ENCODE measurements at regions not wholly inside any gene's neighbourhood (a gene's known extent, or its start where the extent isn't known, plus 50 kb on each side); places are given as distances from the start of the nearest gene placed in this dataset.
"Not testable (repeated sequence)": the region's sequence is repeated elsewhere in the genome, so short reads cannot be mapped to it uniquely, and the experiment has no call there.

DNA sequence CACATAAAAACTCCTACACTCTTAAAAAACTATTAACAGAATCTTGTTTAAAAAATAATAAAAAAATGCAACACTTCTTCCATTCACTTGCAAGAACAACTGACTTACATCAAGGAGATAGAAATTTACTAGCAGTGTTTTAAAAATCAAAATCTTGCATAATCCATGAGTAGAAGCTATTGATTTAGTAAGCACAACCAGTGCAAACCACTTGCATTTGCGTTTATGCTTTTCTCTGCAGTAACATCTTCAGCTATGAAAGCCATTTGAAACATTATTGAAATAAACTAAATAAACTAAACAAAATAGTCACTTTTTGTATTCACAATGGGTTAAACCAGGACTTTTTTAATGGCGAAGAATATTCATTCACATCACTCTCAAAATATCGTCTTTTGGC is 389.2 kb upstream of the EMCN start:
- DNase-seq (ENCODE audit: low read depth) = no peak

DNA sequence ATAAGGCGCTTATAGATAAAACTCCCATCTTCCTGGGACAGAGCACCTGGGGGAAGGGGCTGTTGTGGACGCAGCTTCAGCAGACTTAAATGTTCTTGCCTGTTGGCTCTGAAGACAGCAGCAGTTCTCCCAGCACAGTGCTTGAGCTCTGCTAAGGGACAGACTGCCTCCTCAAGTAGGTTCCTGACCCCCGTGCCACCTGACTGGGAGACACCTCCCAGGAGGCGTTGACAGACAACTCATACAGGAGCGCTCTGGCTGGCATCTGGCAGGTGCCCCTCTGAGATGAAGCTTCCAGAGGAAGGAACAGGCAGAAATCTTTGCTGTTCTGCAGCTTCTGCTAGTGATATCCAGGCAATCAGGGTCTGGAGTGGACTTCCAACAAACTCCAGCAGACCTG is 383.1 kb upstream of the EMCN start:
- DNase-seq (ENCODE audit: low read depth) = not testable (repeated sequence)

DNA sequence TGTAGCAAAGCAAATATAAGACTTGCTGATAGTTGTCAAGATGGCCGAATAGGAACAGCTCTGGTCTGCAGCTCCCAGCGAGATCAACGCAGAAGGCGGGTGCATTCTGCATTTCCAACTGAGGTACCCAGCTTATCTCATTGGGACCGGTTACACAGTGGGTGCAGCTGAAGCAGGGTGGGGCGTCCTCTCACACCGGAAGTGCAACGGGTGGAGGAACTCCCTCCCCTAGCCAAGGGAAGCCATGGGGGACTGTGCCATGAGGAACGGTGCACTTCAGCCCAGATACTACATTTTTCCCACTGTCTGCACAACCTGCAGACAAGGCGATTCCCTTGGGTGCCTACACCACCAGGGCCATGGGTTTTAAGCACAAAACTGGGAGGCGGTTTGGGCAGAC is 382.3 kb upstream of the EMCN start:
- no peak for DNase-seq (ENCODE audit: low read depth)

DNA sequence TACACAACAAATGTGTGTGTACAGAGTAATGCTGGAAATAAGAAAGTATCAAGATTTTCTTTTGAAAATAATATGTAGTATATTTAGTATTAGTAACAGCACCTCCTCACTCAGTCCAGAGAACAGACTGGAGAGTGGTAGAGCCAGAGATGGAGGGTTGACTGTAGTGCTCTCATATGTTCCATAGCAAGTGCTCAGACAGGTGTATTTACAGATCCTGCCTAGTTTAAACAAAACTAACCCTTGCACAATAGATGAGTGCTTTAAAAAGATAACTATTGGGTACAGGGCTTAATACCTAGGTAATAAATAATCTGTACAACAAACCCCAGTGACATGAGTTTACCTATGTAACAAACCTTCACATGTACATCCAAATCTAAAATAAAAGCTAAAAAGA is 381.0 kb upstream of the EMCN start:
- DNase-seq (ENCODE audit: low read depth) = no peak

DNA sequence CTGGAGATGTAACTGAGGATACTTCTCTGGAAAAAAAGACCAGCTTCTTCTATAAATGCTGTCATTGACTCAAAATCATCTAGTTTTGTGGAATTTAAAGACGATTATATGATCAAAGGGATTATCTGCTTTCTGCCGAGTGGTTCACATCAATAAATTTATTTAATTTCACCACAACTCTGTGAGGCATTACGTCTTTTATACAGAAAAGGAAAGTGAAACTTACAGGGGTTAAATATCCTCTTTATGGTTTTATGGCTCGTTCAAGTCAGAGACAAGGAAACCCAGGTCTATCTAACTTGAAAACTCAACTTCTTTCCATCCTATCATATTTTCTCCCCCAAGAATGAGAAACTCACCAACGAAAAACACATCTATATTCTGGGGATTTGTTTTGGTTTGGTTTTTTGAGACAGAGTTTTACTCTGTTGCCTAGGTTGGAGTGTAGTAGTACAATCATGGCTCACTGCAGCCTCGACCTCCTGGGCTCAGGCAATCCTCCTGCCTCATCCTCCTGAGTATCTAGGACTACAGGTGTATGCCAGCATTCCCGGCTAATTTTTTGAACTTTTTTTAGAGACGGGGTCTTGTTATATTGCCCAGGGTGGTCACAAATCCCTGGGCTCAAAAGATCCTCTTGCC is 377.9 kb upstream of the EMCN start:
- no peak for DNase-seq (ENCODE audit: low read depth)

DNA sequence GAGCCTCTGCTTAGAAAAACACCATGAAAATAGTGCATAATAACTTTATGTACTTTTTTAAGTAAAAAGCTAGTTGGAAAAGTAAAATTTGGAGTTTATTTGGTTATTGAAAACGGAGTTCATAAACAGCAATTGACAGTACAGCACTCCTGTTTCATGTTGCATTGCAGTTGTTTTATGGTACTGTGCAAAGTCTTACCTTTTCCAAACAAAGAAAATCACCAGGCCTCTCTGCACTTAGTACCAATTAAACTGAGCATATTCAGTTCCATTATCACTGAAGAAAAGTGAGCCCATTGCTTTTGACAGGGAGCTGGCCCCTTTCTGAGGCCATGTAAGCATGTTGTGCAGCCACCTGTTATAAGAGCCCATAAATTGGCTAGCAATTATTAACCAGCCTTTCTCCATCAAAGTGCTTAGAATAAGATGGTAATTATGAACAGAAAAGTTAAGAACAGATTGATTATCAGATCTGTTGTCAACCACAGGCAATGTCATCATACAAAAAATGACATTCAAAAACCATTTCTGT is 376.6 kb upstream of the EMCN start:
- no peak for DNase-seq (ENCODE audit: low read depth)

DNA sequence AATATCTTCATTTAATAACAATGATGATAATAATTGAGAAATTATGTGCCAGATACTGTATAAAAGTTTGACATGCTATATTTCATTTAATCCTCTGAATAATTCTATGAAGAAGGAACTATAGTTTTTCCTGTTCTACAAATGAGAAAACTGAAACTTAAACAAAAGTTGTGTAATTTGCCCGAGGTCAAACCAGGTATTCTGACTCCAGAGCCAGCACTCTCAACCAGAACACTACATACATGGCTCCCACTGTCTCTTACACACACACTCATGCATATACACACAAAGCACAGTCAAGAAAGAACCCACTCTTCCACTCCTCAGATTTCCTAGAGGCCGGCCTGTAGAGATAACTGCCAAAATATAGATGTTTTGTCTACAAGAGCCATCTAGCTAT is 374.0 kb upstream of the EMCN start:
- no peak for DNase-seq (ENCODE audit: low read depth)

DNA sequence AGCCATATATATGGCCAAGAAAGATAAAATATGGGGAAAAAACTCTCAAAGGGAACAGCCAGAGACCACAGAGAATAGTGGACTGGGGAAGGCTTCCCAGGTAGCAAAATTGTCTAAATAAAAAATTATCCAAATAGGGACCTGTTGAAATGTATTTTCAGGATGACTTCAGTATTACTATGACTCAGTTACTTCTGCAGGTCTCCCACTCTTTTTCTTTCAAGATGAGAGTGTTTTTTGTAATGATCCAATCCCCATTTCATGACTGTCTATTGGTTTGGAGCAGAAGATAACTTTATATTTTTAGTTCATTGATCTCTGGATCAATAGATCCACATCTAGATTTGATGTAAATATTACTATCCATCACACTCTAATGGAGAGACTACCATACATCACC is 372.1 kb upstream of the EMCN start:
- no peak for DNase-seq (ENCODE audit: low read depth)

DNA sequence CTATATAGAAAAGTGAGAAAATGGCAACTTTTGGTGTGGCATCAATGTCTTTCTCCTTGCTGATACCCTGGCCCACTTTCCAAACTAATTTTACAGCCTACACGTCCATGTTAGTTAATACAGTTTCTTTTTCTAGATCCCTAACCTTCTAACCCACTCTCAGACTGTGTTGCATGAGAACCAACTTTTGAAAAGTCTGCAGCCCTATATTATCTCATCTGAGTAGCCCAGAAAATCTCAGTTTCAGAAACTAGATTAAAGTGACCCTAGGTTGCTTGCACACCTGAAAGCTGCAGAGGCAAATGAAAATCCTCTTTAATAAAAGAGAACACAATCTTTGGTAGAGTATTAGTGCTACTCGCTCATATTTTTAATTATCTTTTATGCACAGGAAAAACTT is 371.6 kb upstream of the EMCN start:
- no peak for DNase-seq (ENCODE audit: low read depth)

DNA sequence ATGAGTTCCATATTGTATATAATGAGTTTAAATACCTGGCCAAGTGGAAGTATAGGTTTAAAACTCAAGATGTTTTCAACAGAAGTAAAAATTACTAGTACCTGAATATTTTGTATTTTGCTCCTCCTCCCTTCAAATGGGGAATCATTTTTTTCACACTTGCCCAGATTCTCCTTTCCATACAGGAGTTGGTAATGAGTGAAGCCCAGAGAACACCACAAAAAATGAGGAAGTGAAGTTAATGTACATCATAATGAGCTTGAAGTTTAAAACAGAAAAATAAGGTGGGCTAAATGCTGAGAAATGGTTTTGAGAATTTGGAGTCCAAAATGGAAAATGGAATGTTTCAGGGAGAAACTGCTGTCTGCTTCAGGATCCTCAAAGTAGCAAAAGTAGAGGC is 364.8 kb upstream of the EMCN start:
- no peak for DNase-seq (ENCODE audit: low read depth)

DNA sequence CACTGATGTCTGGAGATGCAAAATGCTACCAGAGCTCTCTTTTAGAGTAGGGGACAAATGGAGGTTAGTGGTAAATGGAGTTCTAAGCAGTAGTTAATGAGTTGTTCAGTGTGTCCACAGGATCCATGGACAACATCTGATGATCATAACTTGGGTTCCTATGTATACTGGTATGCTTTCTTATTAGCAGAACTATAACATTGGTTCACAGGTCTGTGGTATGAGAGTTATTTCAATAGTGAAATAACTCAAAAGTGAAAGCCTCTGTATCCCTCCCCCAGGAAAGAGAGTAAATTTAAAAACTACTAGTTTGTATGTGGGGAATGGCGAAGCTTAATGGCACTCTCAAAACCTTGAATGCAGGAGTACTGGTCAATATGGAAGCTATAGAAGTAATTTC is 363.5 kb upstream of the EMCN start:
- DNase-seq (ENCODE audit: low read depth) = no peak

DNA sequence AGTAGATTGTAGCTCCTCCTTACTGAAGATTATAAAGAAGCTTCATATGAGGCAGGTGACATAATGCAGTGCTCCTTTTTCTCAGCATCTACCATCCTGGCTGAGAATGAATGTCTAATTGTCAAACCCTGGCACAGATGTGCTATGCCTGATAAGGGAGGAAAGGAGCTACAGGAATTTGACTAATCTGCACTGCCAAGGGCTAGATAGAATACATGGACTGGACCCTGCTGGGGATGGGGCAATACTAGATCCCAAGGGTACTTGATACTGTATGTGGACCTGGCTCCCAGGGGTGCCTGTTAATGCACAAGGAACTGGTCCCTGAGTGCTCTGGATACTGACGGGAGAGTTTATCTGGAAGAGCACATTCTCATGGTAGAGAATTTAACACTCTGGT is 362.2 kb upstream of the EMCN start:
- DNase-seq (ENCODE audit: low read depth) = no peak

DNA sequence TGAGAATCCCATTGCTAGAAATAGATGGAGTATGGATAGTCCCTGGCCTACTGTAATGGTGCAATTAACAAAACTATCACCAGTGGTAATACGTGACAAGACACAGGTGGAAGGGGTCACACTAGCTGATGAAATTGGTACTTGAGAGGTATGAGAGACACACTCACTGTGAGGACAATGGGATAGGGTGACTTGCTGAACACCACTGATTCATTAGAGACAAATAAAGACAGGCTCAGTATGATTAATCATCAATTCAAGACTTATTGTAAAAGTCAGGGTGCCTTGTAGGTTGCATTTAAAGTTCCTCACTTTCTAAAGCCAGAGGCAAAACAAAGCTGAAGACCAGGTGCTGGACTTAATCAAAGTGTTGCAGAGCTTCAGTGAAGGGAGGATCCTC is 361.6 kb upstream of the EMCN start:
- no peak for DNase-seq (ENCODE audit: low read depth)

DNA sequence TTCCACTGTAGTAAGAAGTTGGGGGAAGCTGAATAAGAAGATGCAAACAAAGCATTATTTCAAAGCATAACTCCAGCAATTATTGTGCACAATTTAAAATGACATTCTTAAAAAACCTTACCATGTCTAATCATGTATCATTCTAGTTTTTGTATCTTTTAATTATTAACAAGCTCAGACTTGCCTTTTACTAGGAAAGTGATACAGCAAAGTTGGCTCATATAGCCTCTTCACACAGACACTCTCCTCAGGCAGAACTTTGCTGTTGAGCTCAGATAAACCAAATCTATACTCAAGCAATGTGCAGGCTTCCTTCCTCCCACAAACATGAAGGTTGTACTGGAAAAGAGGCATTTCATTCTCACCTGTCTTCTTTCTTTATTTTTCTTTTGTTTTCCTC is 358.7 kb upstream of the EMCN start:
- no peak for DNase-seq (ENCODE audit: low read depth)

DNA sequence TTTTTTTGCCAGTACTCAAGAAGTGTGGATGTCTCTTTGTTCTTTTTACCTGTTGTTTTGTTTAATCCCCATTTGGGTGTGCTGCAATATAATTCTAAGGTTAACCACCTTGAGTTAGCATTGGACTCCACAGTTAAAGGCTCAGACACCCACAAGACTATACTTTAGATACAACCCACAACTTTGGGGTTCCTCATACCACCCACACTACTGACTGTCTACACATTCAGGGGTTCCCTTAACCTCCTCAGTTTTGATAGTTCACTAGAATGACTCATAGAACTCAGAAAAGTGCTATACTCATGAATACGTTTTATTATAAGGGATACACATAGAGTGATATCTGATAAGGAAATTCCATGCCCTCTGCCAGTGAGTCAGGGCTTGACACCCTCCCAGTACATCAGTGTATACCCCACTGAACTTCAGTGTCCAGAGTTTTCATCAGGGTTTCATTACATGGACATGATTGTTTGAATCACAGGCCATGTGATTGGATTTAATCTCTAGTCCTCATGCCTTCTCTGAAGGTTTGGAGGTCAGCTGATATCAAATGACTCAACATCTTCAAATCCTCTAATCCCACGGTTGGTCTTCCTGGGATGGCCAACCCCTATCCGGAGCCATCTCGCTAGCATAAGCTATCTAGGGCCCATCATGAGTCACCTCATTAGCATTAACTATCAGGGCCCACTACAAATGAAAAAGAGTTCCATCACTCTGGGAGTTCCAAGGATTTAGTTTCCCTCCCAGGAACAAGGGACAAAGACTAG is 357.7 kb upstream of the EMCN start:
- no peak for DNase-seq (ENCODE audit: low read depth)

DNA sequence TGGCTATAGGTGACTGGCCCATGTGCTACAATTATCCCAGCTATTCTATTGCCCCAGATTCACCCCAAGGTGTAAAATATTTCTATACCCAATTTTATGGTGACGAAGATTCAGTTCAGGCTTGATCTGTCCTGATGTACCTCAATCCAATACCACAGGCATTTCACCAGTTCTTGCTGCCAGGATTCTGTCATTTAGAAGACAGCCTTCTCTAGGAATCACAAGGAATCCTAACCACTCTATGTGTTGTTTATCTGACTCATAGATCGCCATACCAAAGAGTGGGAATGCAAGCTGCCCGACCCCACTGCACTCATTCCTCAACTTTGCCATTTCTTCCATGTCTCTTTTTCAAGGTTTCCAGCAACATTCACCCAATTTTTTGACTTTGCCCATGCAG is 355.0 kb upstream of the EMCN start:
- DNase-seq (ENCODE audit: low read depth) = no peak

DNA sequence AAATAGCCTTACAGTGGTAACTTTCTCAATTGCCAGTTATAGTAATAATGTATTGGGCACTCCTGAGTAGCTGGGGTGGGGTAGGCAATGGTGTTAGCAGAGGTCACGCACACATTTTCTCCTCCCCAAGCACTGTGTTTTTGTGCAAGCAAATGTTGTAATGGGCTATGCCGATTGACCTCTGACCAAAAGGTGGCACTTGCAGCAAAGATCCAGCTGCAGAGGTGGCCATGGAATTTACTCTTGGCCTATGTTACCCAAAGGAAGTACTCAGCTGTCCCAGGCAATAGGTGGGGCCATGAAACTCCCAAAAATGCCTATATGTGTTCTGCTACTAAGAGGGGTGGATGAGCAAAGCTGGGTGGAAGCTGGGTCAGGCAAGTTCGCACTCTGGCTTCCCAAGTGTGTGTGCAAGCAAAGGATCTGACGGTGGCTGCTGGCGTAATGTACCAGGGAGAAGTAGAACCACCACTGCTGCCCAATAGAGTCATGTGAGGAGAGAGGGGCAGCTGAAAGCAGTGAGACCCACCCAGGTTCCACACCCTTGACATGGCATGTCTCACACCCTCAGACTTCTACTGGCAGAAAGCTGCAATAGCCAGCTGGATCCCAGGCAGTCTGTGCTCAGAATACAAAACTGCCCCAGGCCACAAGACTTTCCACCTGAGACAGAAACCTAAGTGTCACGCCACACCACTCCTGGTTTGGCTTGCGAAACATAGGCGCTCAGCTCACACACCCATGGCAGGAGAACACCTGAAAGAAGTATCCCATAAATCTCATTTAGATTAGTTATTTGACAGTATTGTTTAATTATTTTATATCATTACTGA is 353.3 kb upstream of the EMCN start:
- no peak for DNase-seq (ENCODE audit: low read depth)

DNA sequence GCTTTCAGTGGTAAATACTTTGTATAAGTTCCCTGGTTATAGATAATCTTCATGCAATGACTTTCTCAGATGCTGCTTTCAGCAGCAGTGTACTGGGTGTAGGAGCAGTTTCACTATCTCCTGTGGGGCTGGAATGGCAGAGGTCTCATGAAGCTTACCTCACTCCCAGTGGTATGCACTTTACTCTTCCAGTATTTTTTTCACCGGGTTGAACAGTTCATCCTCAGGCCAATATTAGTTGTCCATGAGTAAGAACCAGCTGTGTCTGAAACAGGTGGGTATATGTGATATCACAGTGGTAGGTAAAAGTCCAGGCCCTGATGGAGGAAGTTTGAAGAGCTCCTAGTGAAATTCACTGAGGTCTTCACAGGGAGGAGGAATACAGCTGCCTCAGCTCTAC is 351.5 kb upstream of the EMCN start:
- no peak for DNase-seq (ENCODE audit: low read depth)

DNA sequence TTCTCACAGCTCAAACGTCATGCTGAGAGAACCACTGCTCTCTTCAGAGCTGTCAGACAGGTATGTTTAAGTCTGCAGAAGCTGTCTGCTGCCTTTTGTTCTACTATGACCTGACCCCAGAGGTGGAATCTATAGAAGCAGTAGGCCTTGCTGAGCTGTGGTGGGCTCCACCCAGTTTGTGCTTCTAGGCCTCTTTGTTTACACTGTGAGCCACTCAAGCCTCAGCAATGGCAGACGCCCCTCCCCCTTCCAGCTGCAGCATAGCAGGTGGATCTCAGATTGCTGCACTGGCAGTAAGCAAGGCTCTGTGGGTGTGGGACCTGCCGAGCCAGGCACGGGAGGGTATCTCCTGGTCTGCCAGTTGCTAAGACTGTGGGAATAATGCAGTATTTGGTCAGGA is 350.5 kb upstream of the EMCN start:
- DNase-seq (ENCODE audit: low read depth) = not testable (repeated sequence)

DNA sequence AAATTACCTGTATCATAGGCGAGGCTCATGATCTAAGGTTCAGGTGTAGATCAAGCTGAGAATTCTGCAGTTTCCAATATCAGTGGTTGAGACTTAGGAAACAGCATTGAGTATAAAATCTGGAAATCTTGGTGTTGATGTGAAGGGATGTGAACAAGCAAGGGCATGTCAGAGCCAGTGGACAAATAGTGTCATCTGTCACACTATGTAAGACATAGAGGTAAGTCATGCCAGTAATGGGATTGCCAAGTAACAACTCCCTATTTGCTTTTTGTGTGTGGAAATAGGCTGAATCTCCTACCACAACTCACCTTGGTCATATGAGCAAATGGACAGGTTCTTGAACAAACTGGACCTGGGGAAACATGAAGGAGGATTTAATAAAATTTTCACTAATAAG is 334.5 kb upstream of the EMCN start:
- DNase-seq (ENCODE audit: low read depth) = no peak

DNA sequence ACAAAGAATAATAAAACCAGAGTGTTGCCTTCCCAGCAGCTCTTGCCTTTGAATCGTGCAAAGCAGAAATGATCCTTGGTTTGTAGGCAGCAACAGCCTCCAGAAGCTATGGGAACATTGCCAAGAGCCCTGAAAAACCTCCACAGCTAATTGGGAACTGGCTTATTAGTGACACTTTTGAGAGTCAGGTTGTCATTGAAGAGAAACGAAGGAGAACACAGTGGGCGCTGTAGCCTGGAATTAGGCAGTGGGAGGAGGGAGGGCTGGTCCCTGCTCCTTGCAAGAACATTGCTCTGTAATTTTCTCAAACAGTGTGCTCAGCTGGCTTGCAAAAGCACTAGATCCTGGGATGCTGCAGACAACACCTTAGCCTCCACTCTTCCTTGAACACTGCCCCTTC is 331.5 kb upstream of the EMCN start:
- no peak for DNase-seq (ENCODE audit: low read depth)

DNA sequence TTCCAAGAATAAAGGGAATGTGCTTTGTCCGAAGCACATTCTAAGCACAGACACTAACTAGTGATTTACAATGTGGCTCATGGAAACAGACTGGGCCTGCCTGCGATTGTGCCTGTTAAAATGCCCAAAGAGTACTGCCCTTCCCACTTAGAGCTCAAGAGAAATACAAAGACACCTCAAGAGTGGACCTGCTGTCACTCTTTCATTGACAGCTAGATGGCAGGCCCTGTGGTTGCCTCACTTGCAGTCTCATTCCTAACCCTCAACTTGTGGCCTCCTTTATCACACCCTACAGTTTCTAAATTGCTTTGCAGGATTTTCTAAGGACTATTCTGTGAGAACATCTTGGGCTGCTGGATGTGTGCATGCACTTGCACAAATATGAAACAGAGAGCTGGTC is 331.0 kb upstream of the EMCN start:
- DNase-seq (ENCODE audit: low read depth) = no peak

DNA sequence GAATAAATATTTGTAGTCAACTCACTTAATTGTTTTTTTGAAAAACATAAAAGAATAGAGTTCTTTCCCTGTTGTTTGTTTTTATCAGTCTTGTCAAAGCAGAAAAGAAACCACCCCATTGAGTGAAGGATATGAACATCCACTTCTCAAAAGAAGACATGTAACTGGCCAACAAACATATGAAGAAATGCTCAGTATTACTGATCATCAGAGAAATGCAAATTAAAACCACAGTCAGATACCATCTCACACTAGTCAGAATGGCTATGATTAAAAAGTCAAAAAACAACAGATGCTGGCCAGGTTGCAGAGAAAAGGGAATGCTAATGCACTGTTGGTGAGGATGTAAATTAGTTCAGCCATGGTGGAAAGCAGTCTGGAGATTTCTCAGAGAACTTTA is 326.1 kb upstream of the EMCN start:
- DNase-seq (ENCODE audit: low read depth) = no peak

Data from GM04504 (cell line).